K562 (cell line): ENCODE measurements at regions not wholly inside any gene's neighbourhood (a gene's known extent, or its start where the extent isn't known, plus 50 kb on each side); places are given as distances from the start of the nearest gene placed in this dataset.

ENCODE experiments used
- CBX8 ChIP-seq: fragments of 200-600 bp; sonication (generic); IDR thresholded peaks from 2 replicates; pipeline ENCODE4 v1.6.1; 2012; ENCODE audit warnings: borderline replicate concordance, mixed run types, low read depth, mild to moderate bottlenecking, moderate library complexity, mixed read lengths, low read length, control low read depth, inconsistent platforms; ENCODE audit not compliant: poor library complexity, severe bottlenecking; ENCODE audit errors: extremely low read depth
- HNRNPUL1 ChIP-seq: fragments of 200-400 bp; formaldehyde crosslinking; IDR thresholded peaks from 2 replicates; pipeline ENCODE4 v1.6.1; 2017; ENCODE audit warnings: low read length
- KAT7 ChIP-seq: sonication (generic); formaldehyde crosslinking; IDR thresholded peaks from 2 replicates; pipeline ENCODE4 v1.8.0; 2022; ENCODE audit warnings: missing genetic modification reagents, mild to moderate bottlenecking, borderline replicate concordance
- NUFIP1 ChIP-seq: fragments of 450-650 bp; IDR thresholded peaks from 2 replicates; pipeline ENCODE4 v1.6.1; 2018; ENCODE audit not compliant: partially characterized antibody
- PREB ChIP-seq: sonication (generic); formaldehyde crosslinking; IDR thresholded peaks from 2 replicates; pipeline ENCODE4 v1.8.1; 2023; ENCODE audit warnings: mild to moderate bottlenecking, missing genetic modification reagents
- RBM34 ChIP-seq: fragments of 200-400 bp; formaldehyde crosslinking; IDR thresholded peaks from 2 replicates; pipeline ENCODE4 v1.6.1; 2018; ENCODE audit warnings: low read length, borderline replicate concordance; ENCODE audit not compliant: insufficient read depth
- RNF2 ChIP-seq: sonication (generic); IDR thresholded peaks from 2 replicates; pipeline ENCODE4 v1.6.1; 2016
- ZNF24 ChIP-seq: fragments of 450-650 bp; IDR thresholded peaks from 2 replicates; pipeline ENCODE4 v1.6.1; 2016
- ZNF584 ChIP-seq: fragments of 200-800 bp; sonication (Bioruptor generic); IDR thresholded peaks from 2 replicates; pipeline ENCODE4 v1.6.1; 2016; ENCODE audit warnings: low read depth, mild to moderate bottlenecking, missing genetic modification characterization, missing compliant biosample characterization
- TF ChIP-seq, protein P1 (sequence below): fragments of 450-650 bp; IDR thresholded peaks from 2 replicates; pipeline ENCODE4 v1.6.1; 2016; ENCODE audit warnings: mild to moderate bottlenecking, moderate library complexity

DNA sequence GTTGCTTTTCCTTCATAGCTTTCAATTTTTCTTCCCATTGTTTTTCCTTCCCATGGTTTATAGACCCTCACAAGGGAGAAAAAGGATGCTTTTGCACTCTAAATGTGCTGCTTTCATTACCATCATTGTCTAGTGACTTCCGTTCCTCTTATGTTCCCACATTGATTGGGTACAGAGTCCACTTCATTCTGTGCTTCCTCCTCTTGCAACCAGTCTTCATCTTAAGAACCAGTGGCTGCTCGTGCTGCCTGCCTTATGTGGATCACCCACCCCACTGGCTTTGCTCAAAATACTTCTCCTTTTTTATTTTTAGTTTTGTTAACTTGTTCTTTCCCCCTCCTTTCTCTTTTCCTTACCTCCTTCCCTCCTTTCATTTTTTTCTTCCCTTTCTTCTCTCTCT is 76.5 kb upstream of the BOD1L1 start (continued):
- TF ChIP-seq CBX8 (no peak), PREB (no peak), ZNF584 (CRISPR knock-in tag) (no peak), NUFIP1 (no peak), ZNF24 (no peak), RBM34 (no peak), RNF2 (no peak), KAT7 (CRISPR knock-in tag) (no peak), HNRNPUL1 (no peak)
- TF ChIP-seq, protein P1, sequence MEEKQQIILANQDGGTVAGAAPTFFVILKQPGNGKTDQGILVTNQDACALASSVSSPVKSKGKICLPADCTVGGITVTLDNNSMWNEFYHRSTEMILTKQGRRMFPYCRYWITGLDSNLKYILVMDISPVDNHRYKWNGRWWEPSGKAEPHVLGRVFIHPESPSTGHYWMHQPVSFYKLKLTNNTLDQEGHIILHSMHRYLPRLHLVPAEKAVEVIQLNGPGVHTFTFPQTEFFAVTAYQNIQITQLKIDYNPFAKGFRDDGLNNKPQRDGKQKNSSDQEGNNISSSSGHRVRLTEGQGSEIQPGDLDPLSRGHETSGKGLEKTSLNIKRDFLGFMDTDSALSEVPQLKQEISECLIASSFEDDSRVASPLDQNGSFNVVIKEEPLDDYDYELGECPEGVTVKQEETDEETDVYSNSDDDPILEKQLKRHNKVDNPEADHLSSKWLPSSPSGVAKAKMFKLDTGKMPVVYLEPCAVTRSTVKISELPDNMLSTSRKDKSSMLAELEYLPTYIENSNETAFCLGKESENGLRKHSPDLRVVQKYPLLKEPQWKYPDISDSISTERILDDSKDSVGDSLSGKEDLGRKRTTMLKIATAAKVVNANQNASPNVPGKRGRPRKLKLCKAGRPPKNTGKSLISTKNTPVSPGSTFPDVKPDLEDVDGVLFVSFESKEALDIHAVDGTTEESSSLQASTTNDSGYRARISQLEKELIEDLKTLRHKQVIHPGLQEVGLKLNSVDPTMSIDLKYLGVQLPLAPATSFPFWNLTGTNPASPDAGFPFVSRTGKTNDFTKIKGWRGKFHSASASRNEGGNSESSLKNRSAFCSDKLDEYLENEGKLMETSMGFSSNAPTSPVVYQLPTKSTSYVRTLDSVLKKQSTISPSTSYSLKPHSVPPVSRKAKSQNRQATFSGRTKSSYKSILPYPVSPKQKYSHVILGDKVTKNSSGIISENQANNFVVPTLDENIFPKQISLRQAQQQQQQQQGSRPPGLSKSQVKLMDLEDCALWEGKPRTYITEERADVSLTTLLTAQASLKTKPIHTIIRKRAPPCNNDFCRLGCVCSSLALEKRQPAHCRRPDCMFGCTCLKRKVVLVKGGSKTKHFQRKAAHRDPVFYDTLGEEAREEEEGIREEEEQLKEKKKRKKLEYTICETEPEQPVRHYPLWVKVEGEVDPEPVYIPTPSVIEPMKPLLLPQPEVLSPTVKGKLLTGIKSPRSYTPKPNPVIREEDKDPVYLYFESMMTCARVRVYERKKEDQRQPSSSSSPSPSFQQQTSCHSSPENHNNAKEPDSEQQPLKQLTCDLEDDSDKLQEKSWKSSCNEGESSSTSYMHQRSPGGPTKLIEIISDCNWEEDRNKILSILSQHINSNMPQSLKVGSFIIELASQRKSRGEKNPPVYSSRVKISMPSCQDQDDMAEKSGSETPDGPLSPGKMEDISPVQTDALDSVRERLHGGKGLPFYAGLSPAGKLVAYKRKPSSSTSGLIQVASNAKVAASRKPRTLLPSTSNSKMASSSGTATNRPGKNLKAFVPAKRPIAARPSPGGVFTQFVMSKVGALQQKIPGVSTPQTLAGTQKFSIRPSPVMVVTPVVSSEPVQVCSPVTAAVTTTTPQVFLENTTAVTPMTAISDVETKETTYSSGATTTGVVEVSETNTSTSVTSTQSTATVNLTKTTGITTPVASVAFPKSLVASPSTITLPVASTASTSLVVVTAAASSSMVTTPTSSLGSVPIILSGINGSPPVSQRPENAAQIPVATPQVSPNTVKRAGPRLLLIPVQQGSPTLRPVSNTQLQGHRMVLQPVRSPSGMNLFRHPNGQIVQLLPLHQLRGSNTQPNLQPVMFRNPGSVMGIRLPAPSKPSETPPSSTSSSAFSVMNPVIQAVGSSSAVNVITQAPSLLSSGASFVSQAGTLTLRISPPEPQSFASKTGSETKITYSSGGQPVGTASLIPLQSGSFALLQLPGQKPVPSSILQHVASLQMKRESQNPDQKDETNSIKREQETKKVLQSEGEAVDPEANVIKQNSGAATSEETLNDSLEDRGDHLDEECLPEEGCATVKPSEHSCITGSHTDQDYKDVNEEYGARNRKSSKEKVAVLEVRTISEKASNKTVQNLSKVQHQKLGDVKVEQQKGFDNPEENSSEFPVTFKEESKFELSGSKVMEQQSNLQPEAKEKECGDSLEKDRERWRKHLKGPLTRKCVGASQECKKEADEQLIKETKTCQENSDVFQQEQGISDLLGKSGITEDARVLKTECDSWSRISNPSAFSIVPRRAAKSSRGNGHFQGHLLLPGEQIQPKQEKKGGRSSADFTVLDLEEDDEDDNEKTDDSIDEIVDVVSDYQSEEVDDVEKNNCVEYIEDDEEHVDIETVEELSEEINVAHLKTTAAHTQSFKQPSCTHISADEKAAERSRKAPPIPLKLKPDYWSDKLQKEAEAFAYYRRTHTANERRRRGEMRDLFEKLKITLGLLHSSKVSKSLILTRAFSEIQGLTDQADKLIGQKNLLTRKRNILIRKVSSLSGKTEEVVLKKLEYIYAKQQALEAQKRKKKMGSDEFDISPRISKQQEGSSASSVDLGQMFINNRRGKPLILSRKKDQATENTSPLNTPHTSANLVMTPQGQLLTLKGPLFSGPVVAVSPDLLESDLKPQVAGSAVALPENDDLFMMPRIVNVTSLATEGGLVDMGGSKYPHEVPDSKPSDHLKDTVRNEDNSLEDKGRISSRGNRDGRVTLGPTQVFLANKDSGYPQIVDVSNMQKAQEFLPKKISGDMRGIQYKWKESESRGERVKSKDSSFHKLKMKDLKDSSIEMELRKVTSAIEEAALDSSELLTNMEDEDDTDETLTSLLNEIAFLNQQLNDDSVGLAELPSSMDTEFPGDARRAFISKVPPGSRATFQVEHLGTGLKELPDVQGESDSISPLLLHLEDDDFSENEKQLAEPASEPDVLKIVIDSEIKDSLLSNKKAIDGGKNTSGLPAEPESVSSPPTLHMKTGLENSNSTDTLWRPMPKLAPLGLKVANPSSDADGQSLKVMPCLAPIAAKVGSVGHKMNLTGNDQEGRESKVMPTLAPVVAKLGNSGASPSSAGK, result no peak
- TF ChIP-seq, all 486 proteins: peak for 0
